Kidney (tissue), 13 donors: ENCODE measurements at regions not wholly inside any gene's neighbourhood (a gene's known extent, or its start where the extent isn't known, plus 50 kb on each side); places are given as distances from the start of the nearest gene placed in this dataset.

Experiments used
- DNase-seq, 5 donors: peaks; one replicate each; pipeline ENCODE4 v3.0.0-alpha.2; 2013 to 2020
- FAIRE-seq: peaks from 2 replicates; lab custom pipeline; 2012; peaks lifted over from hg19 to GRCh38; lab: Jason Lieb, UNC
- H3K27ac ChIP-seq, 2 donors: one replicate each; pipeline ENCODE4 v1.7.0; 2013; ENCODE audit warnings: low read depth in 2 of 2, low read length in 2 of 2, inconsistent platforms in 1 of 2
- H3K27me3 ChIP-seq: one replicate; pipeline ENCODE4 v1.7.1; 2013; ENCODE audit warnings: low read length, inconsistent platforms; ENCODE audit not compliant: control insufficient read depth, insufficient read depth
- H3K36me3 ChIP-seq, 3 donors: one replicate each; pipeline versions ENCODE4 v1.7.0 to v1.7.1; 2013; ENCODE audit warnings: low read length in 3 of 3, control low read depth in 1 of 3, inconsistent platforms in 1 of 3; ENCODE audit not compliant: insufficient read depth in 3 of 3, control insufficient read depth in 2 of 3
- H3K4me1 ChIP-seq, 3 donors: one replicate each; pipeline versions ENCODE4 v1.7.0 to v1.7.1; 2013; ENCODE audit warnings: low read length in 3 of 3, inconsistent platforms in 1 of 3, low read depth in 1 of 3; ENCODE audit not compliant: control insufficient read depth in 2 of 3, insufficient read depth in 2 of 3
- H3K4me3 ChIP-seq, 3 donors: one replicate each; pipeline versions ENCODE4 v1.7.0 to v1.8.1; 2013; ENCODE audit warnings: low read length in 3 of 3, control low read depth in 1 of 3, inconsistent platforms in 1 of 3
- H3K9ac ChIP-seq, 3 donors: one replicate each; pipeline versions ENCODE4 v1.7.0 to v1.7.1; 2013; ENCODE audit warnings: low read length in 3 of 3, control low read depth in 1 of 3, inconsistent platforms in 1 of 3
- H3K9me3 ChIP-seq, 3 donors: one replicate each; pipeline versions ENCODE4 v1.7.0 to v1.7.1; 2013; ENCODE audit warnings: low read length in 3 of 3, control low read depth in 1 of 3, inconsistent platforms in 1 of 3; ENCODE audit not compliant: control insufficient read depth in 2 of 3, insufficient read depth in 1 of 3
- CTCF ChIP-seq: IDR thresholded peaks from 3 replicates; pipeline ENCODE4 v1.5.1; 2012; ENCODE audit warnings: mild to moderate bottlenecking, moderate library complexity, borderline replicate concordance; ENCODE audit not compliant: insufficient read depth; ENCODE audit errors: extremely low read depth
- intact Hi-C: fragments of 100-400 bp; cut with DNase I; formaldehyde crosslinking; loops from one replicate; pipeline ENCODE4 v1.11.1; 2022
- donor health status: control.
- donor health status: control.
- donor health status: control.
- donor health status: control.
- donor health status: control.
- donor health status: DM: yes; HTN: yes; CAD: no.
- donor health status: Normal renal cell carcinoma (clear cell type).

- H3K9me3 ChIP-seq: no peaks in the 10 kb centered on the region
- H3K36me3 ChIP-seq: no peaks in the 10 kb centered on the region
- H3K4me1 ChIP-seq: no peaks in the 10 kb centered on the region
- no peaks in the 10 kb centered on the region for H3K27me3 ChIP-seq
- intact Hi-C loops: no loop called here
- H3K4me3 ChIP-seq: no peak overlapping the region
- no peak for FAIRE-seq
- no peak for DNase-seq
- no peak overlapping the region for H3K27ac ChIP-seq
- no peak for TF ChIP-seq CTCF
- no peak overlapping the region for H3K9ac ChIP-seq
Observed at GRCh38 chr15:38652183-38652794, 87.7 kb upstream of the RASGRP1 start.

GRCh38 chr15:38652998-38653397 is 88.4 kb upstream of the RASGRP1 start:
- H3K27me3 ChIP-seq: no peaks in the 10 kb centered on the region
- no peaks in the 10 kb centered on the region for H3K9me3 ChIP-seq
- intact Hi-C loops: no loop called here
- no peak overlapping the region for H3K9ac ChIP-seq
- FAIRE-seq: no peak
- no peak overlapping the region for H3K27ac ChIP-seq
- H3K36me3 ChIP-seq: no peaks in the 10 kb centered on the region
- no peak overlapping the region for H3K4me3 ChIP-seq
- H3K4me1 ChIP-seq: no peaks in the 10 kb centered on the region
- TF ChIP-seq CTCF: no peak
- no peak for DNase-seq

GRCh38 chr15:38658431-38658830 is 93.8 kb upstream of the RASGRP1 start:
- Histone ChIP-seq H3K36me3 (no peaks in the 10 kb centered on the region), H3K9ac (no peak overlapping the region), H3K4me1 (no peaks in the 10 kb centered on the region), H3K27me3 (no peaks in the 10 kb centered on the region), H3K4me3 (no peak overlapping the region), H3K27ac (no peak overlapping the region), H3K9me3 (no peaks in the 10 kb centered on the region)
- DNase-seq: no peak
- no peak for FAIRE-seq
- intact Hi-C loops: no loop called here
- no peak for TF ChIP-seq CTCF

- DNase-seq: no peak
- no peak overlapping the region for H3K9ac ChIP-seq
- FAIRE-seq: no peak
- intact Hi-C loops: no loop called here
- no peaks in the 10 kb centered on the region for H3K36me3 ChIP-seq
- no peak overlapping the region for H3K4me3 ChIP-seq
- no peak for TF ChIP-seq CTCF
- H3K9me3 ChIP-seq: no peaks in the 10 kb centered on the region
- no peak overlapping the region for H3K27ac ChIP-seq
- no peaks in the 10 kb centered on the region for H3K4me1 ChIP-seq
- H3K27me3 ChIP-seq: no peaks in the 10 kb centered on the region
Observed at GRCh38 chr15:38660738-38661137, 96.1 kb upstream of the RASGRP1 start.
